SJSA1 (cell line): ENCODE measurements at regions not wholly inside any gene's neighbourhood (a gene's known extent, or its start where the extent isn't known, plus 50 kb on each side); places are given as distances from the start of the nearest gene placed in this dataset.

Source experiments
- DNase-seq, 2 experiments: peaks; one replicate each; pipeline ENCODE4 v3.0.0-alpha.2; 2015 to 2020; ENCODE audit warnings: low spot score in 2 of 2, low read depth in 1 of 2
- H3K27ac ChIP-seq: fragments of 250-450 bp; sonication (Bioruptor Pico); 2 replicates; pipeline ENCODE4 v1.5.1; 2020; ENCODE audit warnings: mild to moderate bottlenecking, moderate library complexity
- H3K27me3 ChIP-seq: fragments of 250-450 bp; sonication (Bioruptor Pico); replicated peaks from 2 replicates; pipeline ENCODE4 v1.5.1; 2020; ENCODE audit warnings: mild to moderate bottlenecking, moderate library complexity
- H3K36me3 ChIP-seq: fragments of 250-450 bp; sonication (Bioruptor Pico); 2 replicates; pipeline ENCODE4 v1.5.1; 2020; ENCODE audit warnings: mild to moderate bottlenecking
- H3K4me1 ChIP-seq: fragments of 250-450 bp; sonication (Bioruptor Pico); replicated peaks from 2 replicates; pipeline ENCODE4 v1.6.1; 2021; ENCODE audit warnings: mild to moderate bottlenecking
- H3K4me3 ChIP-seq: fragments of 250-450 bp; sonication (Bioruptor Pico); 2 replicates; pipeline ENCODE4 v1.5.1; 2020; ENCODE audit warnings: mild to moderate bottlenecking
- H3K9me3 ChIP-seq: fragments of 250-450 bp; sonication (Bioruptor Pico); replicated peaks from 2 replicates; pipeline ENCODE4 v1.5.1; 2020; ENCODE audit warnings: mild to moderate bottlenecking

GRCh38 chr4:167424341-167425256 lies 190.3 kb upstream of the SPOCK3 start:
- no peak for DNase-seq
- H3K4me1 ChIP-seq, result no peaks in the 10 kb centered on the region
- H3K9me3 ChIP-seq, result no peaks in the 10 kb centered on the region
- no peaks in the 10 kb centered on the region for H3K27me3 ChIP-seq
- no peak overlapping the region for H3K27ac ChIP-seq
- H3K36me3 ChIP-seq, result no peaks in the 10 kb centered on the region
- H3K4me3 ChIP-seq, result no peak overlapping the region

- Histone ChIP-seq H3K36me3 (no peaks in the 10 kb centered on the region), H3K4me3 (no peak overlapping the region), H3K27ac (no peak overlapping the region), H3K9me3 (no peaks in the 10 kb centered on the region), H3K27me3 (no peaks in the 10 kb centered on the region), H3K4me1 (no peaks in the 10 kb centered on the region)
- no peak for DNase-seq
Measured at GRCh38 chr4:167428156-167428555, 193.9 kb upstream of the SPOCK3 start.

- no peak overlapping the region for H3K27ac ChIP-seq
- H3K9me3 ChIP-seq, result no peaks in the 10 kb centered on the region
- no peaks in the 10 kb centered on the region for H3K36me3 ChIP-seq
- no peaks in the 10 kb centered on the region for H3K27me3 ChIP-seq
- H3K4me3 ChIP-seq, result no peak overlapping the region
- H3K4me1 ChIP-seq, result no peaks in the 10 kb centered on the region
- no peak for DNase-seq
Measured at GRCh38 chr4:167431371-167431770, 197.1 kb upstream of the SPOCK3 start.

- H3K4me3 ChIP-seq, result no peak overlapping the region
- no peak overlapping the region for H3K27ac ChIP-seq
- H3K4me1 ChIP-seq, result no peaks in the 10 kb centered on the region
Measured at GRCh38 chr4:167435786-167436185, 201.5 kb upstream of the SPOCK3 start.

GRCh38 chr4:167443841-167444240 lies 209.5 kb upstream of the SPOCK3 start:
- no peak overlapping the region for H3K27ac ChIP-seq
- DNase-seq, result no peak
- H3K27me3 ChIP-seq, result no peaks in the 10 kb centered on the region
- H3K36me3 ChIP-seq, result no peaks in the 10 kb centered on the region
- H3K9me3 ChIP-seq, result no peaks in the 10 kb centered on the region
- H3K4me3 ChIP-seq, result no peak overlapping the region
- H3K4me1 ChIP-seq, result no peaks in the 10 kb centered on the region

More at GRCh38 chr4:167435786-167436185, 201.5 kb upstream of the SPOCK3 start:
- DNase-seq, result no peak
- H3K27me3 ChIP-seq, result no peaks in the 10 kb centered on the region
- no peaks in the 10 kb centered on the region for H3K36me3 ChIP-seq
- no peaks in the 10 kb centered on the region for H3K9me3 ChIP-seq

- no peaks in the 10 kb centered on the region for H3K4me1 ChIP-seq
- H3K36me3 ChIP-seq, result no peaks in the 10 kb centered on the region
- no peaks in the 10 kb centered on the region for H3K27me3 ChIP-seq
- no peak overlapping the region for H3K27ac ChIP-seq
- DNase-seq, result no peak
- no peak overlapping the region for H3K4me3 ChIP-seq
- no peaks in the 10 kb centered on the region for H3K9me3 ChIP-seq
Measured at GRCh38 chr4:167452922-167453430, 218.7 kb upstream of the SPOCK3 start.

GRCh38 chr4:167456619-167457018 lies 222.3 kb upstream of the SPOCK3 start:
- no peak overlapping the region for H3K4me3 ChIP-seq
- H3K4me1 ChIP-seq, result no peaks in the 10 kb centered on the region
- no peaks in the 10 kb centered on the region for H3K36me3 ChIP-seq
- no peaks in the 10 kb centered on the region for H3K27me3 ChIP-seq
- no peak overlapping the region for H3K27ac ChIP-seq
- H3K9me3 ChIP-seq, result no peaks in the 10 kb centered on the region
- DNase-seq, result no peak

- DNase-seq, result no peak
- Histone ChIP-seq H3K27ac (no peak overlapping the region), H3K36me3 (no peaks in the 10 kb centered on the region), H3K27me3 (no peaks in the 10 kb centered on the region; the same call in 1 of the 2 replicates), H3K4me1 (no peaks in the 10 kb centered on the region), H3K9me3 (no peaks in the 10 kb centered on the region), H3K4me3 (no peak overlapping the region)
Measured at GRCh38 chr4:167469436-167469835, 235.1 kb upstream of the SPOCK3 start.

- no peaks in the 10 kb centered on the region for H3K9me3 ChIP-seq
- no peaks in the 10 kb centered on the region for H3K36me3 ChIP-seq
- H3K27ac ChIP-seq, result no peak overlapping the region
- no peaks in the 10 kb centered on the region for H3K27me3 ChIP-seq
- no peak overlapping the region for H3K4me3 ChIP-seq
- DNase-seq, result no peak
- no peaks in the 10 kb centered on the region for H3K4me1 ChIP-seq
Measured at GRCh38 chr4:167475951-167476350, 241.7 kb upstream of the SPOCK3 start.

GRCh38 chr4:167492007-167492406 lies 257.7 kb upstream of the SPOCK3 start:
- H3K4me3 ChIP-seq, result no peak overlapping the region
- DNase-seq, result no peak
- H3K36me3 ChIP-seq, result no peaks in the 10 kb centered on the region
- no peak overlapping the region for H3K27ac ChIP-seq
- H3K27me3 ChIP-seq, result no peaks in the 10 kb centered on the region
- no peaks in the 10 kb centered on the region for H3K4me1 ChIP-seq
- H3K9me3 ChIP-seq, result no peaks in the 10 kb centered on the region

- no peaks in the 10 kb centered on the region for H3K4me1 ChIP-seq
- no peaks in the 10 kb centered on the region for H3K36me3 ChIP-seq
Measured at GRCh38 chr4:167509551-167509950, 275.3 kb upstream of the SPOCK3 start.

GRCh38 chr4:167524091-167524490 lies 289.8 kb upstream of the SPOCK3 start:
- Histone ChIP-seq H3K27ac (no peak overlapping the region), H3K9me3 (no peaks in the 10 kb centered on the region), H3K27me3 (no peaks in the 10 kb centered on the region), H3K4me1 (no peaks in the 10 kb centered on the region), H3K4me3 (no peak overlapping the region), H3K36me3 (no peaks in the 10 kb centered on the region)
- no peak for DNase-seq

More at GRCh38 chr4:167509551-167509950, 275.3 kb upstream of the SPOCK3 start:
- H3K27ac ChIP-seq, result no peak overlapping the region
- no peak for DNase-seq
- no peak overlapping the region for H3K4me3 ChIP-seq
- no peaks in the 10 kb centered on the region for H3K27me3 ChIP-seq
- H3K9me3 ChIP-seq, result no peaks in the 10 kb centered on the region

- Histone ChIP-seq H3K27me3 (no peaks in the 10 kb centered on the region), H3K4me3 (no peak overlapping the region), H3K4me1 (no peaks in the 10 kb centered on the region), H3K36me3 (no peaks in the 10 kb centered on the region), H3K9me3 (no peaks in the 10 kb centered on the region), H3K27ac (no peak overlapping the region)
- no peak for DNase-seq
Measured at GRCh38 chr4:167537761-167538160, 303.5 kb upstream of the SPOCK3 start.

- Histone ChIP-seq H3K27ac (no peak overlapping the region), H3K36me3 (no peaks in the 10 kb centered on the region), H3K9me3 (no peaks in the 10 kb centered on the region), H3K4me1 (no peaks in the 10 kb centered on the region), H3K4me3 (no peak overlapping the region), H3K27me3 (no peaks in the 10 kb centered on the region)
- DNase-seq, result no peak
Measured at GRCh38 chr4:167541286-167541685, 307.0 kb upstream of the SPOCK3 start.
